Inferior parietal cortex (tissue), 1 donor: ENCODE measurements at regions not wholly inside any gene's neighbourhood (a gene's known extent, or its start where the extent isn't known, plus 50 kb on each side); places are given as distances from the start of the nearest gene placed in this dataset.
"Not testable (repeated sequence)": the region's sequence is repeated elsewhere in the genome, so short reads cannot be mapped to it uniquely, and the experiment has no call there.

Experiments
- DNase-seq: peaks from one replicate; pipeline ENCODE4 v3.0.0-alpha.2; 2016; ENCODE audit errors: extremely low spot score

- DNase-seq, result no peak
Observed at GRCh38 chr4:27635936-27636913, 775.6 kb downstream of the STIM2 start.

GRCh38 chr4:27638163-27638915, 777.7 kb downstream of the STIM2 start:
- DNase-seq, result no peak

DNA sequence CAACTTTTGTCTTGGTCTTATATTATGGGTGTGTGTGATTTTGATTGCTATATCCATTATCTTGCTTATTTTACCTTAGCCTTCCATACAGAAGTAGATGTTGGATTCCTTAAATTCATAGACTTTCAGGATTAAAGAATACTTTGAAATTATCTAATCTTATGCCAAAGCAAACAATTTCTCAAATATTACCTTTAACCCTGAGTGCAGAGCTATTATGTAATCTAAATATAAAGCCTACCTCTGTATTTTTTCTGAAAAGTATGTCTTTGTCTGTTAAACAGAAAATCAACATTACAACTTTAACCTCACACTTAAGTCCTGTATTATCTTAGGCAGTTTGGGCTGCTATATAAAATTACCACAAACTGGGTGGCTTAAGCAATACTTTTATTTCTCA, 782.5 kb downstream of the STIM2 start:
- no peak for DNase-seq

DNA sequence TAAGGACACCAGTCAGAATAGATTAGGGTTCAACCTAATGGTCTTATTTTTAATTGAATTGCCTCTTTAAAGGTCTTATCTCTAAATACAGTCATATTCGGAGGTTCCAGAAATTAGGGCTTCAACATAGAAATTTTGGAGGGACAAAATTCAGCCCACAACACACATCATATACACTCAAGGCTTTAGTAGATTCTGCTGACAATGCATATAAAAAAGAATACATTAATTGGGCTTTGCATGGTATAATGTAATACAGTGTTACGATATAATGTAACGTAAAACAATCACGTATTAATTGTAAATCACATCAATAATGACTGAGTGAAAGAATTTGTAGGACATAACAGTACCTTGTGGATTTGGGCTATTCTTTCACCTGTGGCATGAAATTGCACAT, 787.8 kb downstream of the STIM2 start:
- DNase-seq, result no peak

GRCh38 chr4:27662426-27662825, 801.8 kb downstream of the STIM2 start:
- DNase-seq, result no peak

DNA sequence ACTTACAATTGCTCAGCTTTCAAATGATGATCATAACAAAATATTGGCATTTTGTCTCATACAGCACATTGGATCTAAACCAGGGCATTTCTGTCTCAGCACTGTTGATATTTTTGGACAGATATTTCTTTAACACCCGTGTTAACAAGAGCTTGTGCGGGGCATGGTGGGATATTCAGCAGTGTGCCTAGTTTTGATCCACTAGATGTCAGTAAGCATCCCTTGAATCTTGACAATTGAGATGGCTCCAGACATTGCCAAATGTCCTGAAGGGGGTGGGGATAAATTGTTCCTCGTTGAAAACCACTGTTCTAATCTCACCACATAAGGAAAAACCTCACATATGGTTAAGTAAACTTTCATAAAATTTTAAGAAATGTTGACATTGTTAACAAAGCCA, 806.3 kb downstream of the STIM2 start:
- peak; percentile 15 for DNase-seq

DNA sequence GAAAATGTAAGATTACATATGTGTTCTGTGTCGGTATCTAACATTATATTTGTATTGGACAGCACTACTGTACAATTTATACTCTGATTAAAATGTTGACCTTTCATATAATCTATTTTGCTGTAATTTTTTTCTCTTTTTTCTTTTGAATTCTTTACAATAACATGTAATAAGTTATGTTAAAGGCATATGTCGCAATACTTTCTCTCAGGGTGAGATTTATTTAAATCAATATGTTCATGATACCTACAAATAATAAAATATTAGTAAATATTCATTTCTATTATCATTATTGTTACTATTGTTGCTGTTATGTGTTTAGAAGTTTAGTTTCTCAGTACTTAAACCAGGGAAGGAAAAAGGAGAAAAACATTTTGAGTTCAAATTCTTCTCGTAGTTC, 807.4 kb downstream of the STIM2 start:
- no peak for DNase-seq

DNA sequence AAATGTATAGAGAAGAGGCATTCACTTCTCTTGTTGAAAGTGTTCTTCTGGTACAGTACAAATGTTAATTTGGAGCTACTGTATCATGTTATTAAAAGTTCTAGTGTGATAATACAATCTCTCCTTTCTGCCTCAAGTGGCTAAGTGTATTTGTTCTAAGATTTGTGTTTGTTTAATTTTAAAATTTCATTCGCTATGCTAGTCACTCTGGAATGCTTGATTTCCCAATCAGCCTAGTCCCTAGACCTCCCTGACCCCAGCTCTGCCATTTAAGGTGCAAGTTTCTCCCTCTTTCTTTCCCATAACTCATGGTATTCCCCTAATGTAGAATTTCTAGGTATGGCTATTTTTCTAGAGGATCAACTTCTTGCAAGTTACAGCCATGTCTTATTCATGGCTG, 817.4 kb downstream of the STIM2 start:
- DNase-seq, result no peak

GRCh38 chr4:27684610-27685011, 824.0 kb downstream of the STIM2 start:
- peak; percentile 81 for DNase-seq

DNA sequence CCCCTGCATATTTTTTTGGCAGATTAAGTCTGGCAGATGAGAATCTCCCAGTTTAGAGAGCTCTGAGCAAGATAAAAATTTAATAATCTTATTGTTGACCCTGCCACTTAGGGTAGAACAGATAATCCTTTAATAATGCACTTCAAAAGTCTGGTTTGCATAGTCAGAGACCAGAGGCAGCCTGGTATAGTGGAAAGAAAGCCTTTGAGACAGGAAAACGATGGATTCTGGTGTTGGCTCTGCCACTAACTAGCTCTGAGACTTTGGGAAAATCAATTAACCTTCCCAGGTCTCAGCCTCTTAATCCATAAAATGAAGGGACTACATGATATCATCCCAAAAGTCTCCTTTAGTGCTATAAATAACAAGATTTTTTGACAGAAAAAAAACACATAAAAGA, 824.5 kb downstream of the STIM2 start:
- DNase-seq, result peak; percentile 9

GRCh38 chr4:27685947-27686346, 825.3 kb downstream of the STIM2 start:
- no peak for DNase-seq

GRCh38 chr4:27692158-27692557, 831.5 kb downstream of the STIM2 start:
- DNase-seq, result no peak

DNA sequence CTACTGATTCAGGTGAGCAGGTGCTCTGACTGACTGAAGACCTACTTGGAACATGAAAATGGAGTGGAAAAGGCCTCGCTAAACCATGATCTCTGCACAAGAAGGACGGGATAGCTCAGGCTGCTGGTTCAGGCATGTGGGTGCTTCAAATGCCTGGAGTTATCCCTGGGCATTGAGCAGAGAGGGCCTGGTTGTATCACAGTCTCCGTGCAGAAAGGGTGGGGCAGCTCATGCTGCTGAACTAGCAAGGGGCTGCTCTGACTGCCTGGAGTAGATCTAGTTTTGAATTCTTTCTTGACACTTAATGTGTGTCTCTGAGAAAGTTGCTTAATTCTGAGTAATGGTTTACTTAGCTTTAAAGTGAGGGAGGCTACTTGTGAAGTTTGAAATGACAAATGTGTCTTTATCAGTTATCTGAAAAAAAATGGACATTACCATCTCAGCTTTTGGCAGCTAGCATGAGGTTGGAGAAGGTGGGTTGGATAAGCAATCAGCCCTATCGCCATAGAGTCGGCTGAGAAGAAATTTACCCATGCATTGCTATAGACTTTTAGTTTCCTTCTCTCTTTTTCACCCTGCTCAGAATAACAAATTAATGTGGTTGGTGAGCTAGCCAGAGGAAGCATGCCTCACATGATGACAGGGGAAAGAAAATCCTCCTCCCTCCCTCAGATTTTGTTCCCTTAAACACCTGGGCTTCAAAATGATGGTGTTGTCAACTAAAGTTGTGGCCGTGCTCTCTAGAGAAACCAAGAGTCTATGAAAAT, 832.4 kb downstream of the STIM2 start:
- DNase-seq, result no peak

- not testable (repeated sequence) for DNase-seq
Observed at GRCh38 chr4:27696257-27696656, 835.6 kb downstream of the STIM2 start.

DNA sequence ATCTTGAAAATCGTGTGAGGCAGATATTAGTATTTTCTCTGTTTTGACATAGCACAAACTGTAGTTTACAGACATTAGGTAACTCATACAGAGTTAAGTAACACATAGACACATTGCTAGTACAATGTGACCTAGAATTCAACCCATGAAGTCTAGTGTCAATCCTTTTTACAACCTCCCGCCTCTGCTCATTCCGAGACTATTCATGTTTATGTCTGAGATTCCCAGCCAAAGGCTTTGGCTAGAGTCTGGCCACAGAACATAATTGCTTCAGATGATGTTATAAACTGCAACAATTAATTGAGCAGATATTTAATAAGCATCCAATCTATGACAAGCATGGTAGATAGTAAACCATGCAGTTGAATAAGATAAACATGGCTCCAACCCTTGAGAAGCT, 841.0 kb downstream of the STIM2 start:
- DNase-seq, result no peak

DNA sequence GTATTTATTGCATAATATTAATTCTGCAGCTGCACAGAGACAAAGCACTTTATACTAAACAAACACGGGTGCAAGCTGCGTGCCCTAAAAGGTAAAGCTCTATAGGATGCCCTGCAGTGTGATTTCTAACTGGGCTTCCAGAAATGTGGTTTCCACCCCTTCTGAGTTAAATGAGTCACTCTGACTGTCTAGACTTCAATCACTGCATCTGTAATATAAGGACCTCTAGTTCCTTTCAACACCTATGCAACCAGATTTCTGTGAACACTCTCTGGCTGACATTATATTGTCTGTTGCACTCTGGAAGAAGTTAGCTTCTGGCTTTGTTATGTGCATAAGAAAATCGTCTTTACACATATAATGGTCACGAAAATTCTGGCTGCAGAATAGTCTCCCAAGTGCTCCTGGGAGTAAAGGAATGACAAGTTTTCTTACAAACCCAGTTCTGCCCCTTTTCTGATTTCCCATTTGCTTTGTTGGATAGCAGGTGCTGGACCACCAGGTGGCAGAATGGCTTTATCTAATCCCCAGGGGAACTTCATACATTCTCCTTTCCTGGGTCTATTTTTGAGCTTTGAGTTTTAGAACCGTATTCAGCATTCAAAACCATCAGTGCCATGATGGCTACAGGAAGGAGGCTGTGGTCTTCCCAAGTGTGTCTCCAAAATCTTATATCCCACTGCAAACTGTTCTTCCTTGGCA, 842.2 kb downstream of the STIM2 start:
- peak; percentile 58 for DNase-seq

- DNase-seq, result no peak
Observed at GRCh38 chr4:27703771-27704170, 843.1 kb downstream of the STIM2 start.

GRCh38 chr4:27711041-27711440, 850.4 kb downstream of the STIM2 start:
- DNase-seq, result no peak

GRCh38 chr4:27714073-27714472, 853.4 kb downstream of the STIM2 start:
- no peak for DNase-seq

GRCh38 chr4:27716693-27717430, 856.2 kb downstream of the STIM2 start:
- no peak for DNase-seq

GRCh38 chr4:27717431-27717755, 856.8 kb downstream of the STIM2 start:
- DNase-seq, result no peak
